Thoracic aorta (tissue), 2 donors: ENCODE measurements at regions not wholly inside any gene's neighbourhood (a gene's known extent, or its start where the extent isn't known, plus 50 kb on each side); places are given as distances from the start of the nearest gene placed in this dataset.

Experiments used
- ATAC-seq: fragments of 150-250 bp; one replicate; pipeline ENCODE4 v1.8.0; 2017; ENCODE audit warnings: low read depth; ENCODE audit not compliant: insufficient number of reproducible peaks, low FRiP score
- DNase-seq: peaks from one replicate; pipeline ENCODE4 v3.0.0-alpha.2; 2020; ENCODE audit warnings: low spot score
- H3K27ac ChIP-seq, 2 donors: fragments of 200-600 bp; sonication (generic); 1 replicate in 1 of 2; 2 replicates in 1 of 2; pipeline ENCODE4 v1.5.1; 2016; ENCODE audit warnings: mild to moderate bottlenecking in 2 of 2, moderate library complexity in 2 of 2
- H3K27me3 ChIP-seq: fragments of 200-600 bp; sonication (generic); replicated peaks from 2 replicates; pipeline ENCODE4 v1.6.0; 2016; ENCODE audit warnings: mild to moderate bottlenecking; ENCODE audit not compliant: insufficient read depth
- H3K36me3 ChIP-seq: fragments of 200-600 bp; sonication (generic); one replicate; pipeline ENCODE4 v1.5.1; 2016
- H3K4me1 ChIP-seq, 2 donors: fragments of 200-600 bp; sonication (generic); 1 replicate in 1 of 2; 2 replicates in 1 of 2; pipeline versions ENCODE4 v1.5.1 to v1.6.0; 2016; ENCODE audit warnings: low read depth in 2 of 2, mild to moderate bottlenecking in 1 of 2; ENCODE audit not compliant: control insufficient read depth in 1 of 2
- H3K4me3 ChIP-seq: fragments of 200-600 bp; sonication (generic); 2 replicates; pipeline ENCODE4 v1.5.1; 2016; ENCODE audit warnings: mild to moderate bottlenecking
- H3K9me3 ChIP-seq: fragments of 200-600 bp; sonication (generic); 2 replicates; pipeline ENCODE4 v1.5.1; 2016
- TF ChIP-seq, protein P1 (sequence below): fragments of 200-600 bp; sonication (generic); IDR thresholded peaks from one replicate; pipeline ENCODE4 v1.5.1; 2019; ENCODE audit warnings: antibody characterized with exemption

DNA sequence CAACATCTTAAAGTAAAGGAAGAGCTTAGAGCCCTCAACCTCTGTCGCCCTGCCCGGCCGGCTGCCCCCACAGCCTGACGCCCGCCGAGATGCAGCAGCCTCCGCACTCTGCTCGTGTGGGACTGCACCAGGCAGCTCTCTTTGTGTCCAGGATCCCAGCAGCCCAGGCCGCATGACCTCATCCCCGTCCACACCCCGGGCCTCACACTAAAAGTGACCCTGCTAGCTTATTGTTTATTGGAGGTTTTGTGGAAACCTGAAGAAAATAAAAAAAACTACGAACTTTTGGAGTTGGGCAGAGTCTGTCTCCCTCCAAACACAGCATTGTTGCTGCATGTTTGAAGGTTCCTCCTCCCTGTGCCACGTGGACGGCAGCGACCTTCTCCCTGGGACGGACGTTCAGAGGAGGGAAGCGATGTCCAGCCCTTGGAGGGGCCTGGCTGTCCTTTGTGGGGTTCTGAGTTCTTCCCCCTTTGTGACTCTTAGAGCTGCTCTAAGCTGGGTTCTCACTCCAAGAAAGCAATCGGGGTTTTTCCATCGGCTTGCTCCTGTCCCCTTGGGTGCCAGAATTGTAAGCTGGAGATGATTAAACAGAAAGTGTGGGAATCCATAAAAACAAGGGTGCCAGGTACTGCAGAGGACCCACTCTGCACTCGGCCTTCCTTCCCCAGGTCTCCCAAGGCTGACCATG, 103.5 kb upstream of the COL5A1 start:
- ATAC-seq (no peak), DNase-seq (no peak)
- H3K9me3 ChIP-seq: no peaks in the 10 kb centered on the region
- no peak overlapping the region for H3K27ac ChIP-seq
- H3K36me3 ChIP-seq: no peaks in the 10 kb centered on the region
- H3K27me3 ChIP-seq: no peaks in the 10 kb centered on the region
- TF ChIP-seq, protein P1, sequence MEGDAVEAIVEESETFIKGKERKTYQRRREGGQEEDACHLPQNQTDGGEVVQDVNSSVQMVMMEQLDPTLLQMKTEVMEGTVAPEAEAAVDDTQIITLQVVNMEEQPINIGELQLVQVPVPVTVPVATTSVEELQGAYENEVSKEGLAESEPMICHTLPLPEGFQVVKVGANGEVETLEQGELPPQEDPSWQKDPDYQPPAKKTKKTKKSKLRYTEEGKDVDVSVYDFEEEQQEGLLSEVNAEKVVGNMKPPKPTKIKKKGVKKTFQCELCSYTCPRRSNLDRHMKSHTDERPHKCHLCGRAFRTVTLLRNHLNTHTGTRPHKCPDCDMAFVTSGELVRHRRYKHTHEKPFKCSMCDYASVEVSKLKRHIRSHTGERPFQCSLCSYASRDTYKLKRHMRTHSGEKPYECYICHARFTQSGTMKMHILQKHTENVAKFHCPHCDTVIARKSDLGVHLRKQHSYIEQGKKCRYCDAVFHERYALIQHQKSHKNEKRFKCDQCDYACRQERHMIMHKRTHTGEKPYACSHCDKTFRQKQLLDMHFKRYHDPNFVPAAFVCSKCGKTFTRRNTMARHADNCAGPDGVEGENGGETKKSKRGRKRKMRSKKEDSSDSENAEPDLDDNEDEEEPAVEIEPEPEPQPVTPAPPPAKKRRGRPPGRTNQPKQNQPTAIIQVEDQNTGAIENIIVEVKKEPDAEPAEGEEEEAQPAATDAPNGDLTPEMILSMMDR: no peak
- no peaks in the 10 kb centered on the region for H3K4me1 ChIP-seq
- H3K4me3 ChIP-seq: no peak overlapping the region

DNA sequence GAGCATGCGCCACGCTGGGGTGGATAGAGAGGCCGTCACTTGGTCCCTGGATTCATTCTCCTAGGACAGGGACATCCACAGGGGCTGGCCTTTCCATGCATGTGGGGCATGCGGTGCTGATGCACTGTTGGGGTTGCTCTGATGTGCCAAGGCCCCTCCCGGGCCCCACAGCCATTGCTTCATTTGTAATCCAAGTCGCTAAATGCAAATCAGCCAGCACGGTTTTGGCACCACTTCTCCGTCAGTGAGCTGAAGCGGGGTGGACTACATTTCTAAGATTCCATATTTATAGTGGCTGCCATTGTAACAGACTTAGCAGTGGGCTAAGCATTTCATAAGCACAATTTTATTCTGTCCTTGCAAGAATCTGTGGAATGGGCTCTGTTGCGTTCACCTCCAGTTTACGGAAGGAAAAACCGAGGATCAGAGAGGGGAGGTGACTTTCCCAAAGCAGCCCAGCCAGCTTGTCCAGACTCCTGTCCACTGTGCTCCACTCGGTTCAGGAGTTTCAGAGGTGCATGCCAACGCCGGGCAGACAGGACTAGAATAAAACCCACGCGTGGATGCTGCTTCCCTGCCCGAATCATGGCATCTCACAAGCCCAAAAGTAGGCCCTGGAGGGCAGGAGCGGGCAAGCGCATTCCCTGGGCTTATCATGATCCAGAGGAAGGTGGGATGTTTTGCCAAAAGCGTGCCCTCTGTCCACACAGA, 102.6 kb upstream of the COL5A1 start:
- peaks cover 4 to 5% of the 10 kb centered on the region in 2 donors for H3K4me1 ChIP-seq
- no peak for ATAC-seq

DNA sequence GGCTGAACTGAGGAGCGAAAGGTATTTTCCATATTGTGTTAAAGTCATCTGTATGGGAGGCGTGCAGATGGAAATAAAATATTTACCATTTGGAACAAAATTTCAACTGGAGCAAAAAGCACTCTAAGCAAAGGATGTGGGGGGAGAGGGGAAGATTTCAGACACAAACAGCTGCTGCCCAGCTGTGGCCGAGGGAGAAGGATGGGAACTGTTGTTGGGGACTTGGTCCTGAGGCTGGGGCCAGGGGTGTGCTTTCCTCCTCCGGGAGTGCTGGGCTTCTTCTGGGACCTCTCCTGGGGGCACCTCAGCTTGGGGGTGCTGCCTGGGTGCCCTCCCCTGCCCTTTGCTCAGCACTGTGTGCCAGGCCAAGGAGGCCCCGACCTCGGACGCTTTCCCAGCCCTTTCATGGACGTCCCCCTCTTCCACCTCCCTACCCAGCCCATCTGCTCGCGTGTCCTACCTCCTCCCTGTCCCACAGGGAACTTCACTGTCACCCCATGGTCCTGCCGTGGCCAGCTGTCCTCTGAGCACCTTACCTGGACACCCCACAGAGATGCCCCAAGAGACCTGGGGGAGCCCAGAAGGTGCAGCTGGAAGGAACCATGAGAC, 101.9 kb upstream of the COL5A1 start:
- H3K27me3 ChIP-seq: no peaks in the 10 kb centered on the region
- no peaks in the 10 kb centered on the region for H3K9me3 ChIP-seq
- H3K36me3 ChIP-seq: no peaks in the 10 kb centered on the region
- DNase-seq: no peak
- H3K27ac ChIP-seq: no peak overlapping the region
- no peak for ATAC-seq
- H3K4me1 ChIP-seq: peaks cover 11 to 12% of the 10 kb centered on the region in 2 donors
- no peak overlapping the region for H3K4me3 ChIP-seq
- TF ChIP-seq, protein P1: no peak

More for the DNA sequence above, 102.6 kb upstream of the COL5A1 start:
- TF ChIP-seq, protein P1: no peak
- Histone ChIP-seq H3K36me3 (no peaks in the 10 kb centered on the region), H3K27me3 (no peaks in the 10 kb centered on the region), H3K9me3 (no peaks in the 10 kb centered on the region), H3K4me3 (no peak overlapping the region), H3K27ac (no peak overlapping the region)
- DNase-seq: no peak

DNA sequence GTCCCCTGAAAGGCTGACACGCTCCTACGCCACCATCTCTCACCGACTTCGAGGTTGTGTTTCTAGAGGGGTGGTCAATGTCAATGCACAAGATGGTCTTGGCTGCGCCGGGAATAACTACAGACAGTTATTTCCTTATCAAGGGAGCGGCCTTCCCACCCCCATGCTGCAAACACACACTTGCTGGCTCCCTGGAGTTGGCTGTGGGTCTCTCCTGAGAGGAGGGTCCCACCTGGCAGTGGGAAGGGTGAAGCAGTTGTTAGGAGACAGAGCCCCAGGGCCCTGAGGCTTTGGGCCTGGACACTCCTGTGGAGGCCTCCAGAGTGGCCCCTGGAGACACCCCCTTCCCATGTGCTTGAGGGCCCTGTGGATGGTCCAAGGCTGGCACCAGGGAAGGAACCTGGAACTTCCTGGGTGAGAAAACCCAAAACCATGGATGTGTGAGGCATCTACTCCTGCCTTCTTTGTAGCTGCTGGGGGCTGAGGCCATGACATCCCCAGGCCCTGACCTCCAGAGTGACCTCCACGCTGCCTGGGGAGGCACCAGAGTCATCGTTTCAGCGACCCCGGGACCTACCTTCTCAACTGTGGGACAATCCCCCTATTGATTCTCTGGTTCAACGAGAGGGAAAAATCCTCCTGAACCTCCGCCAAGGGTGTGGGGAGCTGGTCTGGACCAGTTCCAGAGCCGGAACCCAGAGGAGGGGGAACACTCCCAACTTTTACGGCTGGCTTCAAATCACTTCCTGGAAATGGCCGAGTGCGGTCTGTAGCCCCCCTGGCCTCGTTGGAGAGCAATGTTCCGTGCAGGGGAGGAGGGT, 101.1 kb upstream of the COL5A1 start:
- Histone ChIP-seq H3K36me3 (no peaks in the 10 kb centered on the region), H3K4me1 (peaks cover 11 to 20% of the 10 kb centered on the region in 2 donors), H3K27ac (no peak overlapping the region), H3K9me3 (no peaks in the 10 kb centered on the region), H3K27me3 (no peaks in the 10 kb centered on the region), H3K4me3 (no peak overlapping the region)
- TF ChIP-seq, protein P1: no peak
- no peak for ATAC-seq
- no peak for DNase-seq
